ENCODE measurements at regions not wholly inside any gene's neighbourhood (a gene's known extent, or its start where the extent isn't known, plus 50 kb on each side); places are given as distances from the start of the nearest gene placed in this dataset.

DNA sequence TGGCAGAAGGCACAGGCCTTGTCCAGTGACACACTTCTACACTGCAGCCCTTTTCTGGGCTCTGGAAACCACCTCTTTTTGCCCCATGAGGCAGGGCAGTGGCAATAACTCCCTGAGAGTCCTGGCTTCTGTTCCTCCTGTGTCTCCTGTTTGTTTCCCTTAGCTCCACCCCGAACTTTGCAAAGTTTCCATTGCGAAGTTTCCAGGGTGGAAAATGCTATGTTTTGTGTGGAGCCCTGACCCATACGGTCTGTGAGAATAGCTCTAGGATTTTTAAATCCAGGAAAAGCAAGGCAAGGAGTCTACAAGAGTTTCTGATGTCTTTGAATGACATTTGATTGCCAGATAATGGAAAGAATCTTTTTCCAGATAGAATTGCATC lies 92.2 kb upstream of the AKR1E2 start (continued):
- TF ChIP-seq JUN (CRISPR knock-in tag; IDR thresholded peaks at IDR 0.05) (no peak), HMGA2 (CRISPR knock-in tag; IDR thresholded peaks at IDR 0.05) (no peak)

DNA sequence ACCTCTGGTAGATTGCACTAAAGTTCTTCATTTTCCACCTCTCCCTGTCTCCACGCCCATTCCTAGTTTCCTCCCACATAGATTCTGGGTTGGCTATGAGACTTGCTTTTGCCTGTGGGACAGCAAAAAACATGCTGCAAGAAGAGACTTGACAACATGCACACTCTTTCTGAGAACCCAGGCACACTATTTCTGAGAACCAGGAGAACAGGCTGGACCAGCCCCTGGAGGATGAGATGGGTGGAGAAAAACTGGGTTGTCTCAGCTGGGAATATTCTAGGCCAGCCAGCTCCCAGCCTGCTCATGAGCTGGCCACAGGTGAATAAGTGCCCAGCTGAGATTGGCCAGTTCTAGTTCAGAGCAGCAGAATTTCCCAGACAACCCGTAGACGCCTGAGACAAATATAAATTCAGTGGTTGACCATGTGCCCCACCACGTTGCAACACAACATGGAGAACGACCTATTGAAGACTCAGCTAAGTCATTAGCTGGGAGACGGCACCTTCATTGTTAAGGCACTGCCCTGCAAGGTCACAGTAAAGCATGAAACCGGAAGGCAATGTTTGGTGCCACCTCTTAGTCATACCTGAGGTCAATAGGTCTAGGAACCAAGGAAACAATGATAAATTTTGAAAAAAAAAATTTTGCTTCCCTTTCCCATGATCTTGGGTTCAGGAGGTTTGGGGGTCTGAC lies 92.7 kb upstream of the AKR1E2 start:
- POLR2A ChIA-PET = no interaction called here
- H3K4me3 Mint-ChIP-seq = no peak overlapping the region
- no peaks in the 10 kb centered on the region for H3K27me3 Mint-ChIP-seq (ENCODE audit: low read depth)
- H3K9me3 Mint-ChIP-seq = peaks cover 11% of the 10 kb centered on the region
- no peak overlapping the region for H3K27ac Mint-ChIP-seq
- CTCF ChIA-PET = no interaction called here
- DNase-seq (ENCODE audit: low spot score) (no peak), ATAC-seq (no peak)
- H3K4me1 Mint-ChIP-seq = no peaks in the 10 kb centered on the region
- no peak for TF ChIP-seq ZNF232 (CRISPR knock-in tag; IDR thresholded peaks at IDR 0.05)
- no peak for TF ChIP-seq ZNF396 (CRISPR knock-in tag; IDR thresholded peaks at IDR 0.05; ENCODE audit: borderline replicate concordance)
- TF ChIP-seq GABPB1 (CRISPR knock-in tag; IDR thresholded peaks at IDR 0.05) = peak; percentile 46; the same call in 1 of the 2 replicates
- no peak for TF ChIP-seq CREB1 (CRISPR knock-in tag; IDR thresholded peaks at IDR 0.05)
- TF ChIP-seq EMX1 (CRISPR knock-in tag; IDR thresholded peaks at IDR 0.05) = no peak
- 0 out of 2 replicates have a peak, but pooled peaks cover 3% of the 10 kb centered on the region for H3K36me3 Mint-ChIP-seq

DNA sequence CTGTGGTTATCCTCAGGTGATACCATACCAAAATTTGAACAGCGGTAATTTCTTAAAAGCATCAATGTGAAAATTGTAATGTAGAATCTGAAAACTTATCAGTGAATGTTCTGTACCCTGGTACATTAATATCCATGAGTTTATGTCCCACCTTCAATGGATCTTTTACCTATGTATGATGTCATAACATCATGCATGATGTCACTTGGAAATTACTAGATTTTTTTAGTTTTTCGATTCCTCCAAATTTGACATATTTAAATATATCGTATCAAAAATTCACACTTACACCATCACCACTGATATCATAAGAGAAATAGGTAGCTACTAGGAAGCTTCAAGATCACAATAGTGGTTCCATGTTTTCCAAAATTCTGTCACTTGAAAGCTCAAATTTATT lies 95.0 kb upstream of the AKR1E2 start:
- ChIA-PET CTCF (no interaction called here), POLR2A (no interaction called here)
- Mint-ChIP-seq H3K27ac (no peak overlapping the region), H3K27me3 (ENCODE audit: low read depth) (no peaks in the 10 kb centered on the region), H3K9me3 (peaks cover 11% of the 10 kb centered on the region), H3K36me3 (0 out of 2 replicates have a peak, but pooled peaks cover 3% of the 10 kb centered on the region), H3K4me3 (no peak overlapping the region), H3K4me1 (no peaks in the 10 kb centered on the region)
- no peak for ATAC-seq
- DNase-seq (ENCODE audit: low spot score) = no peak
- no peak for TF ChIP-seq NR2C2 (CRISPR knock-in tag; IDR thresholded peaks at IDR 0.05)
- TF ChIP-seq, protein P1, sequence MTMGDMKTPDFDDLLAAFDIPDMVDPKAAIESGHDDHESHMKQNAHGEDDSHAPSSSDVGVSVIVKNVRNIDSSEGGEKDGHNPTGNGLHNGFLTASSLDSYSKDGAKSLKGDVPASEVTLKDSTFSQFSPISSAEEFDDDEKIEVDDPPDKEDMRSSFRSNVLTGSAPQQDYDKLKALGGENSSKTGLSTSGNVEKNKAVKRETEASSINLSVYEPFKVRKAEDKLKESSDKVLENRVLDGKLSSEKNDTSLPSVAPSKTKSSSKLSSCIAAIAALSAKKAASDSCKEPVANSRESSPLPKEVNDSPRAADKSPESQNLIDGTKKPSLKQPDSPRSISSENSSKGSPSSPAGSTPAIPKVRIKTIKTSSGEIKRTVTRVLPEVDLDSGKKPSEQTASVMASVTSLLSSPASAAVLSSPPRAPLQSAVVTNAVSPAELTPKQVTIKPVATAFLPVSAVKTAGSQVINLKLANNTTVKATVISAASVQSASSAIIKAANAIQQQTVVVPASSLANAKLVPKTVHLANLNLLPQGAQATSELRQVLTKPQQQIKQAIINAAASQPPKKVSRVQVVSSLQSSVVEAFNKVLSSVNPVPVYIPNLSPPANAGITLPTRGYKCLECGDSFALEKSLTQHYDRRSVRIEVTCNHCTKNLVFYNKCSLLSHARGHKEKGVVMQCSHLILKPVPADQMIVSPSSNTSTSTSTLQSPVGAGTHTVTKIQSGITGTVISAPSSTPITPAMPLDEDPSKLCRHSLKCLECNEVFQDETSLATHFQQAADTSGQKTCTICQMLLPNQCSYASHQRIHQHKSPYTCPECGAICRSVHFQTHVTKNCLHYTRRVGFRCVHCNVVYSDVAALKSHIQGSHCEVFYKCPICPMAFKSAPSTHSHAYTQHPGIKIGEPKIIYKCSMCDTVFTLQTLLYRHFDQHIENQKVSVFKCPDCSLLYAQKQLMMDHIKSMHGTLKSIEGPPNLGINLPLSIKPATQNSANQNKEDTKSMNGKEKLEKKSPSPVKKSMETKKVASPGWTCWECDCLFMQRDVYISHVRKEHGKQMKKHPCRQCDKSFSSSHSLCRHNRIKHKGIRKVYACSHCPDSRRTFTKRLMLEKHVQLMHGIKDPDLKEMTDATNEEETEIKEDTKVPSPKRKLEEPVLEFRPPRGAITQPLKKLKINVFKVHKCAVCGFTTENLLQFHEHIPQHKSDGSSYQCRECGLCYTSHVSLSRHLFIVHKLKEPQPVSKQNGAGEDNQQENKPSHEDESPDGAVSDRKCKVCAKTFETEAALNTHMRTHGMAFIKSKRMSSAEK (CRISPR knock-in tag; IDR thresholded peaks at IDR 0.05; ENCODE audit: borderline replicate concordance) = no peak
- no peak for TF ChIP-seq ETV6 (CRISPR knock-in tag; IDR thresholded peaks at IDR 0.05)
- TF ChIP-seq TCF7 (CRISPR knock-in tag; IDR thresholded peaks at IDR 0.05; ENCODE audit: low read depth) = no peak
- no peak for TF ChIP-seq JAZF1 (CRISPR knock-in tag; IDR thresholded peaks at IDR 0.05)
- no peak for TF ChIP-seq ELF4 (CRISPR knock-in tag; IDR thresholded peaks at IDR 0.05; ENCODE audit: low read depth)
- TF ChIP-seq, protein P2, sequence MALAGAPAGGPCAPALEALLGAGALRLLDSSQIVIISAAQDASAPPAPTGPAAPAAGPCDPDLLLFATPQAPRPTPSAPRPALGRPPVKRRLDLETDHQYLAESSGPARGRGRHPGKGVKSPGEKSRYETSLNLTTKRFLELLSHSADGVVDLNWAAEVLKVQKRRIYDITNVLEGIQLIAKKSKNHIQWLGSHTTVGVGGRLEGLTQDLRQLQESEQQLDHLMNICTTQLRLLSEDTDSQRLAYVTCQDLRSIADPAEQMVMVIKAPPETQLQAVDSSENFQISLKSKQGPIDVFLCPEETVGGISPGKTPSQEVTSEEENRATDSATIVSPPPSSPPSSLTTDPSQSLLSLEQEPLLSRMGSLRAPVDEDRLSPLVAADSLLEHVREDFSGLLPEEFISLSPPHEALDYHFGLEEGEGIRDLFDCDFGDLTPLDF (CRISPR knock-in tag; IDR thresholded peaks at IDR 0.05) = no peak
- no peak for TF ChIP-seq SOX15 (CRISPR knock-in tag; IDR thresholded peaks at IDR 0.05)
- TF ChIP-seq RORB (CRISPR knock-in tag; IDR thresholded peaks at IDR 0.05) = no peak

DNA sequence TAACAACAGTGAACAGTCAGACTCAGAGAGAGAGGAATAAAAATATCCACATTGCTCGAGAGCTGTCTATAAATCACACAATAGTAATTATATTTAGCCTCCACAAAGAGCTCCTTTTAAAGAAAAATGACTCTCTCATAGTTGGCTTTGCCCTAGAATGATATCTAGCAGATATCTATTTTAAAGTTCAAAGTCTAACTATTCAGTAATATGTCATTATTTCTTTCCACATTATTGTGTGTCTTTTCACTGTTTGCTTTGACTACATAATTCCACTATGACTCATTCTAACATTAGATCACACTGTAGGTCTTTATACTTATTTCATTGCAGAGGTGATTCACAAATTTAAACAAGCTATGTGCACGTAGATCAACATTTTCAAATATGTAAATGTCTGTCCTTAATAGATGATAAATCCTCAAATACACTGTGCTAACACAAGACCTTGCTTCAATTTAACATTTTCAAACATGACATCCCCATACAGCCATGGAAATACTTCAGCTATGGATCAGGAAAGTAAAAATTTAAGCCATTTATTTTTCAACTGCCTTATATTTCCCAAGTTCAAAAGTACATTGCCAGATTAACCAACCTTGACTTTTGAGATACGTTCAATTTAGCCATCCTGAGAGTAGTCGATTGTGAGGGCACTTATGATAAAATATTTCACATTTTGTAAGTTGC lies 99.9 kb upstream of the AKR1E2 start:
- CTCF ChIA-PET = no interaction called here
- no peak for TF ChIP-seq ZBTB21 (CRISPR knock-in tag; IDR thresholded peaks at IDR 0.05; ENCODE audit: borderline replicate concordance)
- TF ChIP-seq, protein P2 (CRISPR knock-in tag; IDR thresholded peaks at IDR 0.05) = no peak
- no peak for TF ChIP-seq CREB1 (CRISPR knock-in tag; IDR thresholded peaks at IDR 0.05)
- TF ChIP-seq, protein P3, sequence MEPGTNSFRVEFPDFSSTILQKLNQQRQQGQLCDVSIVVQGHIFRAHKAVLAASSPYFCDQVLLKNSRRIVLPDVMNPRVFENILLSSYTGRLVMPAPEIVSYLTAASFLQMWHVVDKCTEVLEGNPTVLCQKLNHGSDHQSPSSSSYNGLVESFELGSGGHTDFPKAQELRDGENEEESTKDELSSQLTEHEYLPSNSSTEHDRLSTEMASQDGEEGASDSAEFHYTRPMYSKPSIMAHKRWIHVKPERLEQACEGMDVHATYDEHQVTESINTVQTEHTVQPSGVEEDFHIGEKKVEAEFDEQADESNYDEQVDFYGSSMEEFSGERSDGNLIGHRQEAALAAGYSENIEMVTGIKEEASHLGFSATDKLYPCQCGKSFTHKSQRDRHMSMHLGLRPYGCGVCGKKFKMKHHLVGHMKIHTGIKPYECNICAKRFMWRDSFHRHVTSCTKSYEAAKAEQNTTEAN (CRISPR knock-in tag; IDR thresholded peaks at IDR 0.05) = no peak
- TF ChIP-seq PRRX2 (CRISPR knock-in tag; IDR thresholded peaks at IDR 0.05) = no peak
- TF ChIP-seq, protein P4, sequence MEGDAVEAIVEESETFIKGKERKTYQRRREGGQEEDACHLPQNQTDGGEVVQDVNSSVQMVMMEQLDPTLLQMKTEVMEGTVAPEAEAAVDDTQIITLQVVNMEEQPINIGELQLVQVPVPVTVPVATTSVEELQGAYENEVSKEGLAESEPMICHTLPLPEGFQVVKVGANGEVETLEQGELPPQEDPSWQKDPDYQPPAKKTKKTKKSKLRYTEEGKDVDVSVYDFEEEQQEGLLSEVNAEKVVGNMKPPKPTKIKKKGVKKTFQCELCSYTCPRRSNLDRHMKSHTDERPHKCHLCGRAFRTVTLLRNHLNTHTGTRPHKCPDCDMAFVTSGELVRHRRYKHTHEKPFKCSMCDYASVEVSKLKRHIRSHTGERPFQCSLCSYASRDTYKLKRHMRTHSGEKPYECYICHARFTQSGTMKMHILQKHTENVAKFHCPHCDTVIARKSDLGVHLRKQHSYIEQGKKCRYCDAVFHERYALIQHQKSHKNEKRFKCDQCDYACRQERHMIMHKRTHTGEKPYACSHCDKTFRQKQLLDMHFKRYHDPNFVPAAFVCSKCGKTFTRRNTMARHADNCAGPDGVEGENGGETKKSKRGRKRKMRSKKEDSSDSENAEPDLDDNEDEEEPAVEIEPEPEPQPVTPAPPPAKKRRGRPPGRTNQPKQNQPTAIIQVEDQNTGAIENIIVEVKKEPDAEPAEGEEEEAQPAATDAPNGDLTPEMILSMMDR (IDR thresholded peaks at IDR 0.05) = no peak
- TF ChIP-seq ZNF232 (CRISPR knock-in tag; IDR thresholded peaks at IDR 0.05) = no peak

More for the DNA sequence above, 99.9 kb upstream of the AKR1E2 start:
- Mint-ChIP-seq H3K4me1 (no peaks in the 10 kb centered on the region), H3K36me3 (0 out of 2 replicates have a peak, but pooled peaks cover 3% of the 10 kb centered on the region), H3K4me3 (no peak overlapping the region), H3K9me3 (peaks cover 9% of the 10 kb centered on the region), H3K27me3 (ENCODE audit: low read depth) (no peaks in the 10 kb centered on the region), H3K27ac (no peak overlapping the region)
- DNase-seq (ENCODE audit: low spot score) = no peak
- ATAC-seq = no peak
- POLR2A ChIA-PET = no interaction called here
